Activated CD4-positive, alpha-beta T cell treated with anti-CD3 and anti-CD28 coated beads, Interleukin-2, amount 50 U/mL, for 16 hours (primary cell): ENCODE measurements at regions not wholly inside any gene's neighbourhood (a gene's known extent, or its start where the extent isn't known, plus 50 kb on each side); places are given as distances from the start of the nearest gene placed in this dataset.

ENCODE experiments used
- DNase-seq: peaks from one replicate; pipeline ENCODE4 v3.0.0-alpha.2; 2020

- no peak for DNase-seq
Measured at GRCh38 chr17:77637818-77638575, 320.5 kb upstream of the TNRC6C start.

- no peak for DNase-seq
Measured at GRCh38 chr17:77640252-77640651, 318.3 kb upstream of the TNRC6C start.

- no peak for DNase-seq
Measured at GRCh38 chr17:77640916-77641605, 317.4 kb upstream of the TNRC6C start.

GRCh38 chr17:77641718-77642117 is 316.8 kb upstream of the TNRC6C start:
- no peak for DNase-seq

GRCh38 chr17:77644181-77645071 is 314.1 kb upstream of the TNRC6C start:
- DNase-seq: no peak

- DNase-seq: peak; percentile 86
Measured at GRCh38 chr17:77645072-77646045, 313.1 kb upstream of the TNRC6C start.

- DNase-seq: no peak
Measured at GRCh38 chr17:77646046-77646430, 312.5 kb upstream of the TNRC6C start.

GRCh38 chr17:77647531-77647930 is 311.0 kb upstream of the TNRC6C start:
- DNase-seq: no peak

GRCh38 chr17:77649717-77650211 is 308.7 kb upstream of the TNRC6C start:
- DNase-seq: peak; percentile 21

- no peak for DNase-seq
Measured at GRCh38 chr17:77651988-77652387, 306.5 kb upstream of the TNRC6C start.

GRCh38 chr17:77654296-77654695 is 304.2 kb upstream of the TNRC6C start:
- DNase-seq: no peak

- no peak for DNase-seq
Measured at GRCh38 chr17:77654850-77655249, 303.7 kb upstream of the TNRC6C start.

GRCh38 chr17:77656054-77656453 is 302.4 kb upstream of the TNRC6C start:
- DNase-seq: no peak

GRCh38 chr17:77657839-77658238 is 300.7 kb upstream of the TNRC6C start:
- DNase-seq: no peak

GRCh38 chr17:77660524-77660923 is 298.0 kb upstream of the TNRC6C start:
- no peak for DNase-seq

GRCh38 chr17:77662833-77663232 is 295.7 kb upstream of the TNRC6C start:
- DNase-seq: no peak

GRCh38 chr17:77664097-77664729 is 294.3 kb upstream of the TNRC6C start:
- no peak for DNase-seq

GRCh38 chr17:77665833-77666232 is 292.7 kb upstream of the TNRC6C start:
- no peak for DNase-seq

- no peak for DNase-seq
Measured at GRCh38 chr17:77666462-77666861, 292.0 kb upstream of the TNRC6C start.

GRCh38 chr17:77666881-77667395 is 291.6 kb upstream of the TNRC6C start:
- peak; percentile 87 for DNase-seq

GRCh38 chr17:77667478-77667877 is 291.0 kb upstream of the TNRC6C start:
- peak; percentile 17 for DNase-seq
